ENCODE measurements at regions not wholly inside any gene's neighbourhood (a gene's known extent, or its start where the extent isn't known, plus 50 kb on each side); places are given as distances from the start of the nearest gene placed in this dataset.
"Not testable (repeated sequence)": the region's sequence is repeated elsewhere in the genome, so short reads cannot be mapped to it uniquely, and the experiment has no call there.

GRCh38 chr5:172511952-172512351 lies 57.6 kb upstream of the SH3PXD2B start:
- H3K4me1 ChIP-seq: no peaks in the 10 kb centered on the region
- H3K4me3 ChIP-seq: no peak overlapping the region
- no peak for TF ChIP-seq CTCF (IDR thresholded peaks at IDR 0.05)
- no peaks in the 10 kb centered on the region for H3K9me3 ChIP-seq
- H3K27me3 ChIP-seq: no peaks in the 10 kb centered on the region
- H3K27ac ChIP-seq: no peak overlapping the region
- no peak for DNase-seq
- H3K9ac ChIP-seq (ENCODE audit: low read depth in 2 of 2, low read length in 2 of 2): no peak overlapping the region
- intact Hi-C loops (cut with DNase I): no loop called here
- no peaks in the 10 kb centered on the region for H3K36me3 ChIP-seq

GRCh38 chr5:172509405-172509781 lies 55.1 kb upstream of the SH3PXD2B start:
- H3K27ac ChIP-seq: no peak overlapping the region
- intact Hi-C loops (cut with DNase I): no loop called here
- H3K9me3 ChIP-seq: no peaks in the 10 kb centered on the region
- no peak overlapping the region for H3K4me3 ChIP-seq
- no peak overlapping the region for H3K9ac ChIP-seq (ENCODE audit: low read depth in 2 of 2, low read length in 2 of 2)
- H3K27me3 ChIP-seq: no peaks in the 10 kb centered on the region
- H3K36me3 ChIP-seq: no peaks in the 10 kb centered on the region
- H3K4me1 ChIP-seq: peaks cover 4% of the 10 kb centered on the region
- no peak for TF ChIP-seq CTCF (IDR thresholded peaks at IDR 0.05)
- DNase-seq: peak; percentile 12

GRCh38 chr5:172508471-172509404 lies 54.4 kb upstream of the SH3PXD2B start:
- Histone ChIP-seq H3K4me3 (no peak overlapping the region), H3K27ac (no peak overlapping the region)

GRCh38 chr5:172507485-172507884 lies 53.2 kb upstream of the SH3PXD2B start:
- intact Hi-C loops (cut with DNase I): not testable (repeated sequence)

More at GRCh38 chr5:172508471-172509404, 54.4 kb upstream of the SH3PXD2B start:
- H3K9me3 ChIP-seq: no peaks in the 10 kb centered on the region
- H3K27me3 ChIP-seq: no peaks in the 10 kb centered on the region
- no peak for TF ChIP-seq CTCF (IDR thresholded peaks at IDR 0.05)
- peaks cover 11% of the 10 kb centered on the region for H3K4me1 ChIP-seq
- H3K36me3 ChIP-seq: no peaks in the 10 kb centered on the region
- intact Hi-C loops (cut with DNase I): no loop called here
- DNase-seq: peak; percentile 5
- no peak overlapping the region for H3K9ac ChIP-seq (ENCODE audit: low read depth in 2 of 2, low read length in 2 of 2)

GRCh38 chr5:172506921-172507320 lies 52.6 kb upstream of the SH3PXD2B start:
- peaks cover 12% of the 10 kb centered on the region for H3K4me1 ChIP-seq
- DNase-seq: no peak
- no peak overlapping the region for H3K9ac ChIP-seq (ENCODE audit: low read depth in 2 of 2, low read length in 2 of 2)
- H3K27ac ChIP-seq: no peak overlapping the region
- no peak overlapping the region for H3K4me3 ChIP-seq
- no peaks in the 10 kb centered on the region for H3K9me3 ChIP-seq
- H3K36me3 ChIP-seq: no peaks in the 10 kb centered on the region
- TF ChIP-seq CTCF (IDR thresholded peaks at IDR 0.05): no peak
- H3K27me3 ChIP-seq: no peaks in the 10 kb centered on the region
- intact Hi-C loops (cut with DNase I): no loop called here

More at GRCh38 chr5:172507485-172507884, 53.2 kb upstream of the SH3PXD2B start:
- peaks cover 12% of the 10 kb centered on the region for H3K4me1 ChIP-seq
- H3K4me3 ChIP-seq; H3K27me3 ChIP-seq; H3K9me3 ChIP-seq; H3K9ac ChIP-seq (ENCODE audit: low read depth in 2 of 2, low read length in 2 of 2); H3K36me3 ChIP-seq; H3K27ac ChIP-seq: not testable (repeated sequence)
- peak; percentile 10 for DNase-seq

- Histone ChIP-seq H3K36me3 (no peaks in the 10 kb centered on the region), H3K9ac (ENCODE audit: low read depth in 2 of 2, low read length in 2 of 2) (no peak overlapping the region), H3K9me3 (no peaks in the 10 kb centered on the region), H3K27me3 (no peaks in the 10 kb centered on the region), H3K27ac (no peak overlapping the region), H3K4me1 (peaks cover 12% of the 10 kb centered on the region), H3K4me3 (no peak overlapping the region)
- no peak for DNase-seq
- no peak for TF ChIP-seq CTCF (IDR thresholded peaks at IDR 0.05)
- intact Hi-C loops (cut with DNase I): no loop called here
Observed at GRCh38 chr5:172506251-172506650, 51.9 kb upstream of the SH3PXD2B start.
